ENCODE measurements at regions not wholly inside any gene's neighbourhood (a gene's known extent, or its start where the extent isn't known, plus 50 kb on each side); places are given as distances from the start of the nearest gene placed in this dataset.

GRCh38 chr9:92184041-92184564 lies 68.9 kb upstream of the SPTLC1 start:
- H3K4me1 ChIP-seq: no peaks in the 10 kb centered on the region

GRCh38 chr9:92183449-92183848 lies 68.2 kb upstream of the SPTLC1 start:
- Histone ChIP-seq H3K9me3 (peaks cover 8% of the 10 kb centered on the region; the same call in 1 of the 3 replicates), H3K4me2 (no peak overlapping the region), H3K4me3 (no peak overlapping the region), H3K27ac (no peak overlapping the region), H3K4me1 (no peaks in the 10 kb centered on the region)
- DNase-seq (ENCODE audit: low read depth in 1 of 2, low spot score in 1 of 2) (no peak), FAIRE-seq (no peak), ATAC-seq (no peak)
- no peak for TF ChIP-seq HEYL (CRISPR knock-in tag; IDR thresholded peaks at IDR 0.05)
- no peak for TF ChIP-seq ATOH8 (CRISPR knock-in tag; IDR thresholded peaks at IDR 0.05; ENCODE audit: low read depth)
- TF ChIP-seq EHMT2 (IDR thresholded peaks at IDR 0.05; ENCODE audit: low read depth): no peak
- TF ChIP-seq ZFP36 (IDR thresholded peaks at IDR 0.05; ENCODE audit: borderline replicate concordance, partially characterized antibody): no peak
- TF ChIP-seq MAFK (IDR thresholded peaks at IDR 0.05; ENCODE audit: partially characterized antibody): no peak
- no peak for TF ChIP-seq HMGXB4 (CRISPR knock-in tag; IDR thresholded peaks at IDR 0.05; ENCODE audit: borderline replicate concordance)
- no peak for TF ChIP-seq NR3C1 (IDR thresholded peaks at IDR 0.05)
- ChIA-PET CTCF (interaction anchor here (1.6 to 1.7 kb wide), 2 partner anchors 11 to 43 kb away, joined by 5 read pairs; no protein-coding TSS in a partner anchor), POLR2A (no interaction called here)
- WGBS (ENCODE audit: missing lambda C conversion rate): 34% methylated on average over 5 of the region's 5 CpGs

More at GRCh38 chr9:92184041-92184564, 68.9 kb upstream of the SPTLC1 start:
- DNase-seq (ENCODE audit: low read depth in 1 of 2, low spot score in 1 of 2): no peak
- no peak overlapping the region for H3K27ac ChIP-seq
- no peak overlapping the region for H3K4me2 ChIP-seq
- H3K4me3 ChIP-seq: no peak overlapping the region
- FAIRE-seq: no peak
- ATAC-seq: no peak
- ChIA-PET POLR2A (no interaction called here), CTCF (interaction anchor here (1.6 to 1.7 kb wide), 2 partner anchors 11 to 44 kb away, joined by 5 read pairs; no protein-coding TSS in a partner anchor)
- whole genome bisulfite sequencing (ENCODE audit: missing lambda C conversion rate): 4% methylated on average over 1 of the region's 1 CpG
- no peak for TF ChIP-seq MYC (IDR thresholded peaks at IDR 0.05; ENCODE audit: borderline replicate concordance, low read length)
- no peak for TF ChIP-seq REST (IDR thresholded peaks at IDR 0.05)
- no peak for TF ChIP-seq CBX8 (IDR thresholded peaks at IDR 0.05)
- no peak for TF ChIP-seq MAZ (IDR thresholded peaks at IDR 0.05; ENCODE audit: borderline replicate concordance, low read depth, low read length)
- no peak for TF ChIP-seq GATA3 (IDR thresholded peaks at IDR 0.05; ENCODE audit: borderline replicate concordance)
- no peak for TF ChIP-seq CTCF (IDR thresholded peaks at IDR 0.05)
- no peak for TF ChIP-seq TFCP2L1 (CRISPR knock-in tag; IDR thresholded peaks at IDR 0.05)
- TF ChIP-seq CHD4 (IDR thresholded peaks at IDR 0.05; ENCODE audit: borderline replicate concordance): no peak
- no peak for TF ChIP-seq PBX3 (IDR thresholded peaks at IDR 0.05)
- TF ChIP-seq CBX2 (IDR thresholded peaks at IDR 0.05; ENCODE audit: borderline replicate concordance, low read depth): no peak
- peaks cover 8% of the 10 kb centered on the region; the same call in 1 of the 3 replicates for H3K9me3 ChIP-seq
